ENCODE measurements at regions not wholly inside any gene's neighbourhood (a gene's known extent, or its start where the extent isn't known, plus 50 kb on each side); places are given as distances from the start of the nearest gene placed in this dataset.

DNA sequence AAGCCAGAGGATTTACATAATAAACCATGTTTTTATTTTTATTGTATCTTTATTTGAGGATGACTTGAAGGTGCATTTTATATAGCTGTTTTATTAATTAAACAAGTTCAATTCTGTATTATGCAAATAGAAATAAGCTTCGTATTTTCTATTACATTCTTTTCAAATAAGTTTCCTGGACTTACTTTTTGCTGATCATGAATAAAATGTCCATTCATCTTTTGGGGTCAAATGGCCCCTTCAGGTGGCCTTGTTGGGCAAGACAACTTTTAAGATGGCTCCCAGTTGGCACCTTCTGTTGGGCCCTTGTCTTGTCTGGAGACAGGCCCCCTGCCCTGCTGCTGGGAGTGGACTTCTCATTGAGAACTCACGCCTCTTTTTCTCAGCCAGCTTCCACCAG is 654.6 kb upstream of the NOX3 start:
- Histone ChIP-seq H3K27me3 (no peaks in the 10 kb centered on the region), H3K4me3 (no peak overlapping the region), H3K27ac (no peak overlapping the region), H3K36me3 (no peaks in the 10 kb centered on the region), H3K9me3 (no peaks in the 10 kb centered on the region), H3K4me1 (ENCODE audit: insufficient read depth) (no peaks in the 10 kb centered on the region)
- 73 to 95% (median 94%) methylated on average over 2 of the region's 2 CpGs for WGBS, 3 donors
- TF ChIP-seq POLR2A (IDR thresholded peaks at IDR 0.05) (no peak), EP300 (IDR thresholded peaks at IDR 0.05) (no peak)
- TF ChIP-seq, protein P1, sequence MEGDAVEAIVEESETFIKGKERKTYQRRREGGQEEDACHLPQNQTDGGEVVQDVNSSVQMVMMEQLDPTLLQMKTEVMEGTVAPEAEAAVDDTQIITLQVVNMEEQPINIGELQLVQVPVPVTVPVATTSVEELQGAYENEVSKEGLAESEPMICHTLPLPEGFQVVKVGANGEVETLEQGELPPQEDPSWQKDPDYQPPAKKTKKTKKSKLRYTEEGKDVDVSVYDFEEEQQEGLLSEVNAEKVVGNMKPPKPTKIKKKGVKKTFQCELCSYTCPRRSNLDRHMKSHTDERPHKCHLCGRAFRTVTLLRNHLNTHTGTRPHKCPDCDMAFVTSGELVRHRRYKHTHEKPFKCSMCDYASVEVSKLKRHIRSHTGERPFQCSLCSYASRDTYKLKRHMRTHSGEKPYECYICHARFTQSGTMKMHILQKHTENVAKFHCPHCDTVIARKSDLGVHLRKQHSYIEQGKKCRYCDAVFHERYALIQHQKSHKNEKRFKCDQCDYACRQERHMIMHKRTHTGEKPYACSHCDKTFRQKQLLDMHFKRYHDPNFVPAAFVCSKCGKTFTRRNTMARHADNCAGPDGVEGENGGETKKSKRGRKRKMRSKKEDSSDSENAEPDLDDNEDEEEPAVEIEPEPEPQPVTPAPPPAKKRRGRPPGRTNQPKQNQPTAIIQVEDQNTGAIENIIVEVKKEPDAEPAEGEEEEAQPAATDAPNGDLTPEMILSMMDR (IDR thresholded peaks at IDR 0.05): no peak
- no peak for DNase-seq
- intact Hi-C loops (cut with DNase I): no loop called here

DNA sequence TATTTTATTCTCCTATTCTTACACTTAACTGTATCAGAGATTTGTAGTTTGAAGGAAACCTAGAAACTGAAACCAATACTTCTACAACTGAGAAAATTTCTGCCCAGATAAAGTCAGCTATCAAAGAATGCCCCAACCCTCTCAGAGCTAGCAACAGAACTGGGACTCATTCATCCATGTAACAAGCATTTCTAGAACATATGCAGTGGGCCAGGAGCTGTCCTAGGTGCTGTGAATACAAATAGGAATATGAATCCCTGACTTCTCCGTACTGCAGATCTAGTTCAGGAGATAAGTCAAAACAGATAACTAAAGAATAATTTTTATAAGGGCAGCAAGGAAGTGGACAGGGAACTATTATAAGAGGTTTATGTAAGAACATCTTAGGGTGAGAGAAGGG is 654.1 kb upstream of the NOX3 start:
- Histone ChIP-seq H3K27ac (no peak overlapping the region), H3K27me3 (no peaks in the 10 kb centered on the region), H3K9me3 (no peaks in the 10 kb centered on the region), H3K4me3 (no peak overlapping the region), H3K36me3 (no peaks in the 10 kb centered on the region), H3K4me1 (ENCODE audit: insufficient read depth) (no peaks in the 10 kb centered on the region)
- intact Hi-C loops (cut with DNase I): no loop called here
- no peak for TF ChIP-seq POLR2A (IDR thresholded peaks at IDR 0.05)
- no peak for TF ChIP-seq EP300 (IDR thresholded peaks at IDR 0.05)
- TF ChIP-seq, protein P1 (IDR thresholded peaks at IDR 0.05): no peak
- 56 to 64% (median 60%) methylated on average over 1 of the region's 1 CpG for WGBS, 3 donors
- no peak for DNase-seq

- no peak for TF ChIP-seq EP300 (IDR thresholded peaks at IDR 0.05)
- TF ChIP-seq, protein P1 (IDR thresholded peaks at IDR 0.05): no peak
- TF ChIP-seq POLR2A (IDR thresholded peaks at IDR 0.05): no peak
- intact Hi-C loops (cut with DNase I): no loop called here
- 71 to 82% (median 82%) methylated on average over 15 of the region's 15 CpGs for WGBS, 3 donors
- H3K27me3 ChIP-seq: no peaks in the 10 kb centered on the region
- H3K4me3 ChIP-seq: no peak overlapping the region
- H3K36me3 ChIP-seq: no peaks in the 10 kb centered on the region
- no peaks in the 10 kb centered on the region for H3K9me3 ChIP-seq
- H3K4me1 ChIP-seq (ENCODE audit: insufficient read depth): no peaks in the 10 kb centered on the region
- no peak for DNase-seq
- no peak overlapping the region for H3K27ac ChIP-seq
Observed at GRCh38 chr6:156107624-156108101, 652.0 kb upstream of the NOX3 start.

GRCh38 chr6:156102129-156102528 is 646.5 kb upstream of the NOX3 start:
- H3K27ac ChIP-seq: no peak overlapping the region
- no peaks in the 10 kb centered on the region for H3K4me1 ChIP-seq (ENCODE audit: insufficient read depth)
- H3K27me3 ChIP-seq: no peaks in the 10 kb centered on the region
- DNase-seq: no peak
- no peaks in the 10 kb centered on the region for H3K9me3 ChIP-seq
- H3K4me3 ChIP-seq: no peak overlapping the region
- 84 to 90% (median 86%) methylated on average over 3 of the region's 3 CpGs for WGBS, 3 donors
- TF ChIP-seq, protein P1 (IDR thresholded peaks at IDR 0.05): no peak
- TF ChIP-seq EP300 (IDR thresholded peaks at IDR 0.05) (no peak), POLR2A (IDR thresholded peaks at IDR 0.05) (no peak)
- no peaks in the 10 kb centered on the region for H3K36me3 ChIP-seq
- intact Hi-C loops (cut with DNase I): no loop called here
